ENCODE measurements at regions not wholly inside any gene's neighbourhood (a gene's known extent, or its start where the extent isn't known, plus 50 kb on each side); places are given as distances from the start of the nearest gene placed in this dataset.
A peak's percentile ranks its signal among the peaks of the same experiment; 100 is the strongest.

DNA sequence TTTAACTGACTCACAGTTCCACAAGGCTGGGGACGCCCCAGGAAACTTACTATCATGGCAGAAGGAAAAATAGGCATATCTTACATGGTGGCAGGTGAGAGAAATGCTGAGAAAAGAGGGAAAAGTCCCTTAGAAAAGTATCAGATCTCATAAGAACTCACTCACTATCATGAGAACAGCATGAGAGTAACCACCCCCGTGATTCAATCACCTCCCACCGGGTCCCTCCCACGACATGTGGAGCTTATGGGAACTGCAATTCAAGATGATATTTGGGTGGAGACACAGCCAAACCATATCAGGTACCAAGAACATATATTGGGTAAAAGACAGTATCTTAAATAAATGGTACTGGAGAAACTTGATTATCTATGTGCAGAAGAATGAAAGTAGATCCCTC lies 100.3 kb upstream of the FAR2 start:
- DNase-seq (ENCODE audit: low spot score): no peak

DNA sequence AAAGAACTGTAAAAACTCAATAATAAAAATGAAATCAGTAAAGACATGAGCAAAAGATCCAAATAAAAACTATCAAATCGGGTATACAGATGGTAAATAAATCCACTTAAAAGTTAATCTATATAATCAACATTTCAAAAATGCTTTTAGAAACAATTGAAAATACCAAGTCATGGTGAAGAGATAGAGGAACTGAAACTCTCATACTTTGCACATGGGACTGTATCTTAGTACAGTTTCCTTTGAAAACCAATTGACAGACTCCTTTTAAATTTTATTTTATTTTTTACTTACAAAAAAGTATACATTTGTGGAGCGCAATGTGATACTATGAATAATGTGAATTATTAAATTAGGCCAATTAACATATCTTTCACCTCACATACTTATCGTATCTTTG lies 98.6 kb upstream of the FAR2 start:
- DNase-seq (ENCODE audit: low spot score): no peak

DNA sequence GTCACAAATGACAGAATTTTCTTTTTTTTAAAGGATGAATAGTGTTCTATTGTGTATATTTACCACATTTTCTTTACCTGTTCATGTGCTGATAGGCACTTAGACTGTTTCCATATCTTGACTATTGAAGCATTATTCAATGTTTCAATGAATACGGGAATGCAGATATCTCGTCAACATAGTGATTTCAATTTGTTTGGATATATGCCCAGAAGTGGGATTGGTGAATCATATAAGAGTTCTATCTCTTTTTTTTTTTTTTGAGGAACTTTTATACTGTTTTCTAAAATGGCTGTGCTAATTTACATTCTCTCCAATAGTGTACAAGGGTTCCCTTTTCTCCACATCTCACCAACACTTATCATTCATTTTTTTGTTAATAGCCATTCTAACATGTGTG lies 97.9 kb upstream of the FAR2 start:
- no peak for DNase-seq (ENCODE audit: low spot score)

DNA sequence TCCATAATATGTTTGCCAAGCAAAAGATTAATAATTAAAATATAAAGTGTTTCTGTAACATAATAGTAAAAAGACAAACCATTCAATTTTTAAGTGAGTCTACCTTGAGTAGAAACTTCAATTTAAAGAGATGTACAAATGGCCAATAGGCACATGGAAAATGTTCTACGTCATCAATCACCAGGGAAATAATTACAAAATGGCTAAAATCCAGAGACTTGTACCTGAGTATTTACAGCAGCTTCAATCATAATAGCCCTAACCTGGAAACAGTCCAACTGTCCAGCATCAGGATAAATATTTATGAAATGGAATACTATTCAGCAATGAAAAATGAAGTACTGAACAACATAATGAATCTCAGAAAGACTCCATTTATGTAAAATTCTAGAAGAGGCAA lies 95.5 kb upstream of the FAR2 start:
- DNase-seq (ENCODE audit: low spot score): no peak

DNA sequence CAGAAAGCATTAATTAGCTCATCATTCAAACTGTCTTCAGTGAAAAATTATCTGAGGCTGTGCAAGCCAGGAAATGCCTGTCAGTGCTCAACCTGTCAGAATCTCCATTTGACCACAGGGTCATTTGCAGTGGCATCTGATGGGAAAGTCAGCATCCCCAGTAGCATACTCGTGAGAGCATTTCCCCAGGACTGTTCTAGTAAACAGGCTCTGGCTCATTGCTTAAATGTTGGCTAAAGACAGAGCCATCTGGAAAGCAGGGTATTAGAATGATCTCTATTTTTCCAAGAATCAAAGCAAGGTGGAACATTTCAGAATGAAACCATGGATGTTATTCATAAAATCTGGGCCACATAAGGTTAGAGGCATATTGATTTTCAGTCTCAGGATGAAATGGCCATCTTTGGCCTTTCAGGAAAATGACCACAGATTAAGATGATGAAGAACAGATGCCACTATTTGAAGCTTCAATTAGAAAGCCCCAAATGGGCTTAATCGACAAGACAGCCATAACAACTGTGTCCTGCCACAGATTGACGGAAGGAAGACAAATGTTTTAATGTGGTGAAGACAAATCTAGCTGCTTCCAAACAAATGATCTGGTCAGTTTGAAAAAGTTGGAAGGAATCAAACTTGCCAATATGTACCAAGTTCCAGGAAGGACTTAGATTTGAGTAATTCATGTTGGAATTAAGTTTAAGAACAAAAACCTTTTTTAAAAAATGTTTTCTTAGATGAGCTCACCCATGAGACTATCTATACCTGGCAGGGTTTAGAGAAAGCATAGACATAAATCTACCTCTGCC lies 94.0 kb upstream of the FAR2 start:
- no peak for DNase-seq (ENCODE audit: low spot score)

DNA sequence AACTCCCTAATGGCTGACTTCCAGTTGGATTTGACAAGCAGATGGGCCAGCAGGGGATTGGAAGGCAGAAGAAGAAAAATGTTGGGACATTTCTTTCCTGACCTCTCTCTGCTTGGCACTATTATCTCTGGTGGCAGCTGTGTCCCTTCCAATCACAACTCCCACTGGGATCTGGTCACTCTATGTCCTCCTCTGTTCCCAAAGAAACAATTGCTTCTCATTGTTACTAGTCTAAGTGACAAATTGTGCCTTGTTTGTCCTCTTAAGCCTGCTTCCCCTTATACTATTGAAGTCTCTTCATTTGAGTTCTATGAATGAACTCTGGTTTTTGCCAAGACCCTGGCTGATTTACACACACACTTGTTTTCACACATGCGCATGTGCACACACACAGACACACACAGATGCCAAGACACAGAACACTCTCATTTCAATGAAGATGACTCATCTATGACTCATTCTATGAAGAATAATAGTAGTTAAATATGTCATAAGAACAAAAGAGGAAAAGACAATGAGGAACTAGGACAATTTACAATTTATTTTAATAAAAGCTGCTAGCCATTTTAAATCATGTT lies 83.0 kb upstream of the FAR2 start:
- no peak for DNase-seq (ENCODE audit: low spot score)

DNA sequence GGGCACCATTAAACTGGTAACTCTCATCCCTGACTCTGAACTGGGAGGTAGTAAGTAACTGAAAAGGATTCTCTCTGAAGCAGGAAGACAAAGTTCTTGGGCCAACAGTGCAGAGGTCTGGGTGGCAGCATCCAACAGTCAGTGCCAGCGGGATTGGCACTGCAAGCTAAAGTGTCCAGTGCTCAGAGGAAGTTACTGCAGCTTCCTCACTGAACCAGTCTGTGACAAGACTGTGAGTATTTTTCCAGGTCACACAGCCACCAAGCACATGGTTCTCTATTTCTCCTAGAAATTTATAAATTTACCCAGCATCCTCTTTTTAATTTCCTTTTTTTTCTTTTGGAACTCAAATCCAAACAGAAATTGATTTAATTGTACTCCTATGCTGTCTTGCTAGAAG lies 81.6 kb upstream of the FAR2 start:
- DNase-seq (ENCODE audit: low spot score): no peak

DNA sequence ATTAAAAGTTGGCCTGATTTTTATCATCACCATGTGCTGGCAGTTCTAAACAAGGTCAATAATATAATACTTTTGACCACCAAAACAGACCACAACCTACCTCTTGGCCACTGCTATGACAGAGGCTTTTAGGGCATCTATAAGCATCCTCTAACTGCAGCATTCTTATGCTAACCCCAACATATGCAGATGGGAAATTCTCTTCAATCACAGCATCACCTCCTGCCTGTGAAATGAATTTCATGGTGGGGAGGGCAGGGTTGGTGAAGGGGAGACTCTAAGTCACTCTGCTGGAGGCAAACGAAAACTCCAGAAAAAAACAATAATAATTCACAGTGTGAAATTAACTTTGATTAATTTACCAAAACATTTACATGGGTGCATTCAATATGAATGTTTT lies 78.8 kb upstream of the FAR2 start:
- no peak for DNase-seq (ENCODE audit: low spot score)

DNA sequence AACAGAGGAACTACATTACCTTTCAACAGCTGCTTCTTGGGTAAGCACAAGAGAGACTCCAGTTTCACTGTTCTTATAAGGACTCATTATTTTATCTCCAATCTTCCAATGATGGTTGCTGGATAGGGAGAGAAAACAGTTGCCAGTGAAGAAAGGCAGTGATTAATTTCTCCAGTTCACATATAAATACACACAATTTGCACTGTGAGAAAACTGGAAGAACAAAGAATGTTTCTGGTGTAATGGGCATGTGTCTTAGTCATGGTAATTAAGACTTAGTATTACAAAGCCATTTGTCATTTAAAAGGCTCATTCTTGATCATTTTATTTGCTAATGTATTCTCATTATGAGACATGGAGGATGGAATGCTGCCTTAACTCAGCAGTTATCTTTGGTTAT lies 78.0 kb upstream of the FAR2 start:
- DNase-seq (ENCODE audit: low spot score): no peak

DNA sequence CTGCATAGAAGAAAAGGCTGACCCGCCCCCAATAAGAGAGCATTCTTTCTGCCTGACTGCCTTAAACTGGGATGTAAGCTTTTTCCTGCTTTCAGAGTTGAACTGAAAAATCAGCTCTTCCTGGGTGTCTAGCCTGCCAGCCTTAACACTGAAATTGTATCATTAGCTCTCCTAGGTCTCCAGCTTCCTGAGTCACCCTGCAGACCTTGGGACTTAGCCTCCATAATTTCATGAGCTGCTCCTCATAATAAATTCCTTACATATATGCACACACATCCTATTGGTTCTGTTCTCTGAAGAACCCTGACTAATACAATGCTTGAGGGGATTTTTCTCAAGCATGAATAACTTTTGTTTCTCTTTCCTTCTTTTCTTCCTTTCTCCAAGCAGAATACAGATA lies 76.4 kb upstream of the FAR2 start:
- no peak for DNase-seq (ENCODE audit: low spot score)

DNA sequence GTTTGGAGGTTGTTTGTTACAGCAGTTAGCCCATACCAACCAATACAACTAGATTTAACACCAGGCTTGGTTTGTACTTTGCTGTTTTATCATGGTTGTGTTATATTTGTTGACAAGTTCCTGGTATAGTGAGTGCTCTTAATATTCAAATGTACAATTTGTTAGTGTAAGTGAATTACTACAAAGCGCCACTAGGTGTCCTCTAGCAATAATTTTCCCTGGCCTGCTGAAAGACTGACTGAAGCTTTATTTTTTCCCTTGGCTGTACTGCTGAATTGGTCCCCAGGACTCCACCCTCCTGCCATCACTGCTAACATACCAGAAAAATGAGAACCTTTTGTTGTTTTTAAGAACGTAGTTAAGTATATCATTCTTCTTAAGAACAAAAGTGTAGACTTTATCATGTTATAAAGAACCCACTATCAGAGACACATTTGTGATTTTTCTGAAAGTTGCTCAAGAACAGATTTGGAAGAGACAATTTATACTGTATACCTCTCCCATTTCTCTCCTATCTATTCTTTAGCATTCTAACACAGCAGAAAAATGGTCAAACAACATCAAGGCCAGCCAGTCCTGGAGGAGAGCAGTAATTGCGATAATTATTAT lies 75.3 kb upstream of the FAR2 start:
- DNase-seq (ENCODE audit: low spot score): peak; percentile 14

DNA sequence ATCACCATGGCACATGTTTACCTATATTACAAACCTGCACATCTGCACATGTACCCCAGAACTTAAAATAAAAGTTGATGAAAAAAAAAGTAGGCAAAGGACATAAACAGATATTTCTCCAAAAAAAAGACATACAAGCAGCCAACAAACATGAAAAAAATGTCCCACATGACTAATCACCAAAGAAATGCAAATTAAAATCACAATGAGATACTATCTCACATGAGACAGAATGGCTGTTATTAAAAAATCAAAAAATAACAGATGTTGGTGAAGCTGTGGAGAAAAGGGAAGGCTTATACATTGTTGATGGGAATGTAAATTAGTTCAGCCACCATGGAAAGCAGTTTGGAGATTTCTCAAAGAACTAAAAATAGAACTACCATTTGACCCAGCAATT lies 68.0 kb upstream of the FAR2 start:
- no peak for DNase-seq (ENCODE audit: low spot score)

DNA sequence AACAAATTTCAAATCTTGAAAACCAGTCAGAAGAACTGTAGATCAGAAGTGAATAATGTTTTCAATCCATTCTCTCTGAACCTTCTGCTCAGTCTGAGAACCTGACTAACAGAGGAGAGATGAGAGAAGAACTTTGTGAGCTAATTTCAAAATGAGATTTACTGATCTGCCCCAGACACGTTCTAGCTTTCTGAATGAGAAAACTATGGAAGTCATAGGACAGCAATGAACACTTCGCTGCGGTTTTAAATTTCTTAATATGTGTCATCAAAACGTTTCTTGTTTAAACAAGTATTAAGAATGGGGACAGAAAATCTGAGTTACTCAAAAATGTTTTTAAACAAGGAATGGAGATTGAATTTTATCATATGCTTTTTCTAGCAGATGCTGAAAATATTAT lies 66.6 kb upstream of the FAR2 start:
- no peak for DNase-seq (ENCODE audit: low spot score)

DNA sequence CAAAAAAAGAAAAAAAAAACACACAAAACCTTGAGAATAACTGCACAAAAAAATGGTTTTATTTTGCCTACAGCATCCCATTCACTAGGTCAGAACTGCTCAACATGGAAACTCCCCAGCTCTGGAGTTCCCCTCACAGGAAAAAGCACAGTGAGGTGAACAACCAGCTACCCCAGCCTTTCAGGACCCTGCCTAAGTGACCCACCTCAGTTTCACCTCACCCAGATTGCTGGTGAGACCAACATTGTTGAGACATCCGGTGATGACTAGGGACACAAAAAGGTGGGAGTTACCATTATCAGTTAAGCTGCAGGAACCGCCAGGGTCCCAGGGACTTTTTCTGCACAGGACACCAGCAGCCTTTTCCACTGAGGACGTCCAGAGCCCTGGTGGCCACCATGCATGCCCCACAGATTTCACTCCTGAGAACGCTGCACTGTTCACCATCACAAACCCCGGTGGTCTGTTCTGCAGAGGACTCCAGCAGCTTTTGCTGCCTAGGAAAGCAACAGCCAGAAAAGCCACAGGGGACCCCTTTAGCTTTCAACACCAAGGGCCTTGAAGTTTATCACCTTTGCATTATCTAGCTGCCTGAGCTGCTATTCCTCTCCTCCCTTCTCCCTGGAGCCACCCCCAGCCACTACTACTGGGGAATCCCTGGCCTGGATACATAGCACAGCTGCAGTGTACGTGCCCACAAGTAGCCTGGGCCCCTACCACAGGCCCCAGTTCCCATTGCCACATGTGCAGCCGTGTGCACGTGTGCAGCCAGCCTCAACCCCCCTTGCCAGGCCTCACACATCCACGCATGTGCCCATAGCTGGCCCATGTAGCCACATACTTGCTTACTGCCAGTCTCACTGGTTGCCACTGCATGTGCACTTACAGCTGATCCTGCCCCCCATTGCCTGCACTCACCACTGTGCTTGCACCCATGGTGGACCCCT lies 62.5 kb upstream of the FAR2 start:
- DNase-seq (ENCODE audit: low spot score): no peak

DNA sequence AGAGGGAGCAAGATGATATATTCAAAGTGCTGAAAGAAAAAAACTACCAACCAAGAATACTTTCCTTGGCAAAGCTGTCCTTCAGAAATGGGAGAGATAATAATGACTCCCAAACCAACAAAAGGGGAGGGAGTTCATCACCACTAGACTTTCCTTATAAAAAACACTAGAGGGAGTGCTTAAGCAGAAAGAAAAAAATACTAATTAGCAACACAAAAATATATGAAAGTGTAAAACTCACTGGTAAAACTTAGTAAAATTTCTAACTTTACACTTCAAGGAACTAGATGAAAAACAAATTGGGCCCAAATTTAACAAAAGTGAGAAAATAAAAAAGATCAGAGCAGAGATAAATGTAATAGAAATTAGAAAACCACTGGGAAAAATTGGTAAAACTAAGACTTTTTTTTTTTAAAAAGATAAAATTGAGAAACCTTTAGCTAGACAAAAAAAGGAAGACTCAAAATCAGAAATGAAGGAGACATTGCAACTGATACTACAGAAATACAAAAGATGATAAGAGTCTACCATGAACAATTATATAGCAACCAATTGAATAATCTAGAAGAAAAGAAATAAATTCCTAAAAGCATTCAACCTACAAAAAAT lies 60.4 kb upstream of the FAR2 start:
- peak; percentile 17 for DNase-seq (ENCODE audit: low spot score)

Data from HuH-7 (cell line).